DMS53 treated with DMSO at 0.1 percent for 48 hours (cell line): ENCODE measurements at regions not wholly inside any gene's neighbourhood (a gene's known extent, or its start where the extent isn't known, plus 50 kb on each side); places are given as distances from the start of the nearest gene placed in this dataset.
"Not testable (repeated sequence)": the region's sequence is repeated elsewhere in the genome, so short reads cannot be mapped to it uniquely, and the experiment has no call there.

Experiments
- DNase-seq: peaks from one replicate; lab custom pipeline; 2025; ENCODE audit not compliant: unreplicated experiment; lab: John Stamatoyannopoulos, UW

DNA sequence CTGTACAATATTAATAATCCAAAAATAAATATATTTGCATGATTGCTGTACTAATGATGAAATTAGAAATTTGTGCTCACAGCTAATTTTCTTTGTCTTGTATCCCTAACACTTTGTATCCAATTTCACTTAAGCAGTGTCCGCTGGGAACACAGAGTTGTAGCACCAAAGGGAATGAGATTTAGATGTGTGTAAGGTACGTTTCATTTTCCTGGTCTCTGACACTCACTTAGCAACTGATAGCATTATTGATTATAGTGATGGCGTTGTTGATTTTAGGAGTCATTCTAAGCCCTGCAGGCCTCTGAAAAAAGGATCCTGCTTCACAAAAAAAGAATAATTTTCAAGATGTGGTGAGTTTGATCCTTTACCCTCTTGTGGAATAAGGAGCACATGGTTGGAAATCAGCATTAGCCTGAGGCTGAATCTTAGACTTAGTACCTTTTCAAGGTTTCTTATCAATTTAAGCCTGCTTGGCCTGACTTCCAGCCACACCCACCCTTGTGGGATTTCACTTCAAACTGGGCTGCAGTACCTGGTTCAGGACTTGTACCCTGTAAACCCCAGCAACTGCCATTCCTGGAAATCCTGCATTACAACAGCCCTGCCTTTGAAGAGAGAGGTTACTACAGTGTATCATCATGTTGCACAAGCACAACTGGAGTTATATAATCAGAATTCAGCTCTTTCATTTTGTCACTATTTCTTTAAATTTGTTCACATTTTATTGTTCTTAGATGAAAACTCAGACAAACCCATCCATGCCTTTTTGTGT is 116.2 kb downstream of the RND3 start:
- no peak for DNase-seq

DNA sequence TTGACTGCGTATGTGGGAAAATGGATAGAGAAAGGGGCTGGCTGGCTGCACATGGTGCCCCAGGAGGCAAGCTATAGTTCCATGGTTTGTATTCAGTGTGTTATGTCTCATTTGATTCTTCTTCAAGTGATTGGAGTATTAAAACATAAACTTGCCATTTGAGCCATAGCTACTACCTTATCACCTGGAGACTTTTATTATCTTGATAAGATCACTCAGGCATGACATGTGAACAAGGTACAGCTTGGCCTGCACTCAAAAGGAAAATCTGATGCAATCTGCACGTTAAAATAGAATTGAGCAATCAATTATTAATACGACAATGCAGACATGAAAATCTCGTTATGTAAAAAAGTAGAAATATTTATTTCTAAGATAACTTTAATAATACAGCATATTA is 116.9 kb downstream of the RND3 start:
- no peak for DNase-seq

- no peak for DNase-seq
Measured at GRCh38 chr2:150369862-150370261, 117.6 kb downstream of the RND3 start.

- no peak for DNase-seq
Measured at GRCh38 chr2:150358468-150358807, 129.0 kb downstream of the RND3 start.

DNA sequence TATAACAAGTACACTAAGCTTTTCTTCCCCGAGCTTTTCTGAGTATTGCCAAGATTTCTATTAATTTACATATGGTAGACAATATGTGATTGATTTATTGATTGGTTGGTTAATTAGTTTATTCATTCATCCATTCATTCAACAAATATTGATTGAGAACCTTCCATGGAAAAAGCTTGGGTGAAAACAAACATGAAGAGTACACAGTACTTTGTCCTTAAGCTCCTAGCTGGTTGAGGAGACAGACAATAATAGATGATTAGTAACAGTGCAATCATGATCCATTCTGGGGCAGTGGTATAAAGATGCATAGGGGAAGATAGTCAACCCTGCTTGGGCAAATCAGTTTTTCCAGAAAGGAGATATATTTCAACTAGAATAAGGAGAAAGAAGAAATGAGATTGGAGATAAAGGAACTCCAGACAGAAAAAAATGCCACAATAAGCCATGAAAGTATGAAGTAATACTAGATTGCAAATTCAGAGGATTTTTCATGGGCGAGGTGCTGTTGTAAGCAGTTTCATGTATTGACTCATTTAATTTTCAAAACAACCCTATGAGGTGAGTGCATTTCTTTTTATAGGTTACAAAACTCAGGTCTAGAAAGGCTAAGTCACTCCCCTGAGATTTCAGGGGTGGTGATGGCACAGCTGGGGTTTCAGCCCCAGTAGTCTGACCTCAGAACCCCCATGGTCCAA is 129.5 kb downstream of the RND3 start:
- DNase-seq = no peak

DNA sequence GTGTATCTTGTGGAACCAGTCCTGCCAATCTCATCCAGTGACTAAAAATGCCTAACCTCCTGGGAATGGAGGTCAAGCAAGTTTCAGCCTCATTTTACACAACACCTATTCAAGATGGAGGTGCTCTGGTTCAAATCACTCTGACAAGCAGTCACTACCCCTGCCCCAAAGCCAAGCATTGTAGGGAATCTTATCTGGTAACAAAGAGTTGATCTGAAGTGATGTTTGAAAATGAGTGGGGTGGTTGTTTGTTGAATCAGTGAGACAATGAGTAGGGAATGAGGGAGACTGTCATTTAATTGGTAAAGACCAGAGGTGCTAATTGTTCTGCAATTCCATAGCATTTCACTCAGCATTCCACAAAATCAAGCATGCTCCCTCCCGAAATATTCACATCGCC is 132.0 kb downstream of the RND3 start:
- DNase-seq = no peak

- DNase-seq = no peak
Measured at GRCh38 chr2:150353376-150353775, 134.1 kb downstream of the RND3 start.

GRCh38 chr2:150351922-150352321 is 135.5 kb downstream of the RND3 start:
- no peak for DNase-seq

- no peak for DNase-seq
Measured at GRCh38 chr2:150350500-150350899, 137.0 kb downstream of the RND3 start.

DNA sequence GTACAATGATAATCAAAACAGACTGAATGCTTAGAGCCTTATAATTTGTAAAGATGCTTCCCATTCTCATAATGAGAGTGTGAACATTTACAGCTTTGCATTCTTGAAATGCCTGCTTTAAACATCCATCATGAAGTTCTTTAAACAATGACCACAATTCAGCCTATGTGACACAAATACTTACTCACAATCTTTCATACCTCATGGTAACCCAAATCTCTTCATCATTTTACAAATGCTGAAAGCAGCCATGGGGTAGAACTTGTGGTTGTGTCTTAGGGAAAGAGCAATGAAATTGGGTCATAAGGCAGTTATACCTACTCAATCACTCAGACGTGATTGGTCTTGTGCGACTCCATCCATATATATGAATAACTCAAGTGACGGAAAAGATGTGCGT is 140.7 kb downstream of the RND3 start:
- DNase-seq = no peak

- DNase-seq = no peak
Measured at GRCh38 chr2:150341982-150342680, 145.3 kb downstream of the RND3 start.

DNA sequence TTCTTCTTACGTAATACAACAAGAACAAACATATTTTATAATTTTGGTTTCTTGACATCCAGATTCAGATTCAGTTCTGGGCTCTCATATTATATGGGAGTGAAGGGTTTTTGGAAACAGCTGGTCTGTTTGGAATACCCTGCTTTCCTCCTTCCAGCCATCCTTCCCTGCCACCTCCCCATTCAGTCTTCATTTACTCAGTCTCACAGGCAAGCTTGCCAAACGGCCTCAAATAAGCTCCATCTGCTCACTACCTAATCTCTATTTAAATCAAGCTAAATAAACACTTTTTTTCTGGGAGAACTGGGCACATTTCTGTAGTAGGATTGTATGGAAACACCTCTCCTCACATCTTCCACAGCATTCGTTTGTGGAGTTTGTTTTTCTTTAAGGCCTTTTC is 147.5 kb downstream of the RND3 start:
- no peak for DNase-seq

DNA sequence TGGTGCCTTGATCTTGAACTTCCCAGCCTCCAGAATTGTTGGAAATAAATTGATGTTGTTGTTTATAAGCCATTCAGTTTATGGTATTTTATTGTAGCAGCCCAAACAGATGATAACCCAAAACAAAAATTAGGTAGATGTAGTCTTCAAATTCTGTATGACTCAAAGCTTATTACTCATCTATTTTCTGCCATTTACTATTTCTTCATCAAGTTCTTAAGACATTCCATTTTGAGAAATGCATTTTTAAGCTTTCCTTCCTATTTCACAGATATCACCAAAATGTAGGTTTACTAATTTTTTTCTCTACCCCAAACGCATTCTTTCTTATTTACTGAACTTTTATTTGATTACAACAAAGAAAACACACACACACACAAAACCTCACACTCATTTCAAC is 148.2 kb downstream of the RND3 start:
- no peak for DNase-seq

GRCh38 chr2:150335596-150335995 is 151.9 kb downstream of the RND3 start:
- no peak for DNase-seq

- DNase-seq = no peak
Measured at GRCh38 chr2:150332383-150332782, 155.1 kb downstream of the RND3 start.

DNA sequence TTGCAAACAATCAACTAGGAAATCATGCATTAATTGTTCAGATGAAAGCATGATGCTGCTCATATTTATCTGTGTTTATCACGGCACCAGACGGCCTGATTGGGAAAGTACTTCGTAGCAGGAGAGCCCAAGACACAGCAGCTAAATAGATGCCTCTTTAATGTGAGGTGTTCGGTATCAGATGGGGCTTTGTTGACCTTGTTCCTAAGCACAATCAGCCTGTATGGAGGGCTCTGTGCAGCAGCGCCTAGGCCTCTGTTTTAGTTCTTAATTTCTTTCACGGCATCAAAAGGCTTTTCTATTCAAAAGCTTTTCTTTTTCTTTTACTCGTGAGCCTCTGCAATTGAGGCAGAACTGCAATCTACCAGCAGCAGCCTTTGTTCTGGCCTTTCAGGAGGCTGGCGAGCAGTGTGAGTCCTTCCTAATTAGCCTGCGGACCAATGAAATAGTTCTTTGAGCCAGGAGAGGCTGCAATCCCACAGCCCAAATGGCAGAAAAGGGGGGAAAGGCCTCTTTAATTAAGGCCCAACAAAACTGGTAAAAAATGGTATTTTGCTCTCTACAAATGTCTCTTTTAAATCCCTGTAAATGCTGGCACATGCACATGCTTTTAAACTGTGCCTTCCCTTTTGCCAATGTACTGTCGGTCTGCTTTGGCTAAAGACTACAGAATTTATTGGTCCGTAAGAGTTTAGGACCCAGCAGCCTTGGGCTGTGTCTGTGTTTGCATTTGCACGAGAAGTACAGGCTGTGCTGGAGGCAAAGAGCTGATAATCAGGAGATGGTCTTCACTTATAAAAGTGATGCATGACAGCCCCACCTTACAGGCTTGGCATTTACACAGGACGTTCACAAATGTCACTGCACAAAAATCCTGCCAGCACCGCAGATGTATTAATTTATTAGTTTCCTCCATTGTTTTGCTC is 159.6 kb downstream of the RND3 start:
- no peak for DNase-seq

DNA sequence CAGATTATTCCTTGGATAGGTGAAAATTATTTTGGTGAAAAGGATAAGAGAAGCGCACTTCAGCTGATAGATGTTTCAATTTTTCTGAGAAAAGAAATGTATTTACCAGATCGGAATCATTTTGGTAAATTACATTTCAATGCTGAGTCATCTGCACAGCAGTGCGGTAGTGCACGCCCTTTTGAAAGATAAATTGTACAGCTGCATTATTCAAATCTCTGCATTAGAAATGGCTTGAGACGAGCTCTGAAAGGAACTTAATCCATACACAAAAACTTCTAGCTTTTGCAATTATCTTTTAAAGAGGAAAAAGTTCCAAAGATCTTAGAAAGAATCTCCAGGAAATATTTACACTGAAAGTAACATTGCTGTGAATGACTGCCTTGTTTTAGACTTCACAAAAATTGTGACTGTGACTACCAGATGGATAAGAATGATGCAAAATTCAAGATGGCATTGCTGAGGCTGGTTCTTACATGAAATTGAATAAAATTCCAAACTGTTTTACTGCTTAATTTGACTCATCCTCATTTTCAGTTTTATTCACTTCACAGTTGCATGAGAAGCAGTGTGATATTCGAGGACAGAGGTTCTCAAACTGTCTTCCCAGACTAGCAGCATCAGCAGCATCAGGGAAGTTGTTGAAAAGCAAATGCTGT is 161.7 kb downstream of the RND3 start:
- DNase-seq = no peak

- not testable (repeated sequence) for DNase-seq
Measured at GRCh38 chr2:150323071-150323470, 164.4 kb downstream of the RND3 start.

DNA sequence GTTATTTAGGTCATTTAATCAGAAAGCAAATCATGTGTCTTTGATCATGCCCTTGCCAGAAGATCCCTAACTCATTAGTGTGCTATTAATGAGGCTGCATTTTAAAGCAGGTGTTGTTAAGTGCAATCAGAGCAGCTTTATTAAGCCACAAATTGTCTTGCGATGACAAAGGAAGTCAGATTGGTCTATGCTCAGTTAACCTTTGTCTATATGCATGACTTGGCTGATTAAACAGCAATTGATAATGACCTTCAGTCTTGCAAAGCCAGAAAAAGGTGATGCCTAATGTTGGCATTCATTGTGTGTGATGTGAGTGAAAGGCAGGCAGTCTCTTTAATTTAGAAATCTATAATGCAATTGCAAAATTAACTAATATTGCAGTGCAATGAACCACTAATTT is 166.9 kb downstream of the RND3 start:
- DNase-seq = no peak

DNA sequence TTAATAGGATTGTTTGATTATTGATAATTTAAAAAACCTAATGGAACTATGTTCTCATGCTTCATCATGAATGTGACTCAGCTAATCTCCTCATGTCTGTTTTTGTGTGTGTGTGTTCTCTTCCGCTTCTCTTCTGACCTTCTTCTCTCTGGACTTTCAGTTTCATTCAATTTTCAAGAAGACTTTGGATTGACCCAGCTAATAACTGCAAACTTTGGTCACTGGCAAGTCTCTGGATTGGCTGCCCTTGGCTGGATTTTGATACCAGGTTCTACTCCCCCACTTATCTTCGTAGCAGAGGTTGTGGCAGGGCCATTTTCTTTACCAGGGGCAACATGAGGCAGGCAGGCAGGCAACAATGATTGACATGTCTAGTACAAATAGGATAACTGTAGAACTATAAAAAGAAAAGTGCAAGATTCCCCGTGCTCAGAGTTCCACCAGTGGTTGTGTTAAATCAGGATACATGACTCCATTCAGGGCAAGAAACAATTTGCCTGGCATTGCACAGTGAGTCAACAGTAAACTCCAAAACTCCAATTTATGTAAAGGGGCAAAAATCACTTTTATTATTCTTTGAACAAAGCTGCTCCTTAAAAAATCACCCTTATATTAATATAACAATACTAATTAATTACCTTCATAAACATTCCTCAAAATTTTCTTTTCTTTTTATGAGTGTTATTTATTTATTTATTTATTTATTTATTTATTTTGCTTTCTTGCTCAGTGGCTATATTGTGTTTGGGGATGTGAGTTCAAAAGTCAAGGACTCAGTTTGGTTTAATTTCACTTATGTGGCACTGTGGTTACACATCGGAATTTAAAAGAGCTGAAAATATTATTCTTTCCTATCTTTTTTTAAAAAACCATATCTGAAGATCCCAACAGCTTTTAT is 167.6 kb downstream of the RND3 start:
- DNase-seq = no peak
